K562 (cell line): ENCODE measurements at regions not wholly inside any gene's neighbourhood (a gene's known extent, or its start where the extent isn't known, plus 50 kb on each side); places are given as distances from the start of the nearest gene placed in this dataset.
"Not testable (repeated sequence)": the region's sequence is repeated elsewhere in the genome, so short reads cannot be mapped to it uniquely, and the experiment has no call there.

Source experiments
- ATAC-seq: fragments of 200-7000 bp; cut with Tn5 transposase; 3 replicates; pipeline ENCODE4 v1.9.1; 2020; ENCODE audit warnings: moderate library complexity
- BruUV-seq: library from RNA; stranded (reverse); fragments of 400-500 nt; replicated peaks from 2 replicates; lab custom pipeline; 2021; lab: Mats Ljungman, UMichigan
- CTCF ChIA-PET: fragments of 300-600 bp; formaldehyde crosslinking; extraction: SDS; loops from one replicate; lab custom pipeline; 2021; ENCODE audit warnings: low intra/inter-chr PET ratio; lab: Yijun Ruan, JAX
- POLR2A ChIA-PET: fragments of 300-600, 350-650 bp; sonication (Branson Sonifier 250); formaldehyde crosslinking; extraction: SDS; loops from one replicate; lab custom pipeline; 2021; ENCODE audit warnings: antibody characterized with exemption, inconsistent platforms; lab: Yijun Ruan, JAX
- DNase-seq, 4 experiments: peaks; one replicate each; pipeline versions ENCODE4 v3.0.0 to v3.0.0-alpha.2; 2011 to 2018; ENCODE audit warnings: low spot score in 3 of 4, mixed read lengths in 3 of 4; ENCODE audit errors: extremely low read depth in 1 of 4
- FAIRE-seq: peaks from 2 replicates; lab custom pipeline; 2011; peaks lifted over from hg19 to GRCh38; lab: Jason Lieb, UNC
- H2AFZ ChIP-seq: 2 replicates; pipeline ENCODE4 v1.6.0; 2011; ENCODE audit warnings: low read depth, low read length, control low read depth, inconsistent platforms
- H3K27ac ChIP-seq: fragments of 200-600 bp; 3 replicates; pipeline ENCODE4 v1.8.0; 2011; ENCODE audit warnings: low read depth, mild to moderate bottlenecking, control low read depth, inconsistent platforms, low read length, moderate library complexity, mixed read lengths; ENCODE audit errors: extremely low read depth
- H3K27me3 ChIP-seq, 2 experiments: fragments of 300-600 bp in 1 of 2; 2 replicates in 1 of 2; 3 replicates in 1 of 2; pipeline versions ENCODE4 v1.6.0 to v1.8.0; 2011; ENCODE audit warnings: inconsistent platforms in 2 of 2, low read length in 2 of 2, mild to moderate bottlenecking in 1 of 2, mixed read lengths in 1 of 2, moderate library complexity in 1 of 2; ENCODE audit not compliant: control insufficient read depth in 2 of 2, insufficient read depth in 2 of 2
- H3K36me3 ChIP-seq: fragments of 300-600 bp; 3 replicates; pipeline ENCODE4 v1.8.0; 2011; ENCODE audit warnings: mild to moderate bottlenecking, low read length, inconsistent platforms; ENCODE audit not compliant: control insufficient read depth, insufficient read depth
- H3K4me1 ChIP-seq, 2 experiments: fragments of 200-600 bp in 1 of 2; replicated peaks in 1 of 2; 2 replicates in 1 of 2; 3 replicates in 1 of 2; pipeline versions ENCODE4 v1.5.1 to v1.8.0; 2011; ENCODE audit warnings: inconsistent platforms in 2 of 2, low read length in 2 of 2, mild to moderate bottlenecking in 1 of 2, mixed read lengths in 1 of 2, moderate library complexity in 1 of 2; ENCODE audit not compliant: control insufficient read depth in 2 of 2, insufficient read depth in 2 of 2
- H3K4me2 ChIP-seq: 2 replicates; pipeline ENCODE4 v1.6.1; 2011; ENCODE audit warnings: low read length, control low read depth, inconsistent platforms, mixed read lengths; ENCODE audit not compliant: insufficient read depth
- H3K4me3 ChIP-seq: fragments of 200-600 bp; sonication (generic), shearing (Covaris generic); 2 replicates; pipeline ENCODE4 v1.5.1; 2016; ENCODE audit warnings: control low read depth, inconsistent platforms
- H3K79me2 ChIP-seq: fragments of 200-600 bp; 3 replicates; pipeline ENCODE4 v1.8.0; 2011; ENCODE audit warnings: low read length, inconsistent platforms; ENCODE audit not compliant: control insufficient read depth, insufficient read depth
- H3K9ac ChIP-seq, 2 experiments: 2 replicates each; pipeline versions ENCODE4 v1.6.0 to v1.6.1; 2011; ENCODE audit warnings: low read depth in 2 of 2, low read length in 2 of 2, control low read depth in 1 of 2, inconsistent platforms in 1 of 2, mild to moderate bottlenecking in 1 of 2, mixed read lengths in 1 of 2; ENCODE audit not compliant: insufficient read depth in 1 of 2
- H3K9me1 ChIP-seq: one replicate; pipeline ENCODE4 v1.6.0; 2011; ENCODE audit warnings: inconsistent platforms, mild to moderate bottlenecking, low read length, moderate library complexity; ENCODE audit not compliant: control insufficient read depth, insufficient read depth
- H3K9me3 ChIP-seq: replicated peaks from 2 replicates; pipeline ENCODE4 v1.5.1; 2011; ENCODE audit warnings: low read depth, low read length, inconsistent platforms; ENCODE audit not compliant: control insufficient read depth, insufficient read depth
- H4K20me1 ChIP-seq: replicated peaks from 2 replicates; pipeline ENCODE4 v1.6.1; 2011; ENCODE audit warnings: low read length, inconsistent platforms, mixed read lengths; ENCODE audit not compliant: control insufficient read depth, insufficient read depth
- ZNF146 ChIP-seq: IDR thresholded peaks from one replicate; pipeline ENCODE4 v1.6.1; 2018; ENCODE audit warnings: missing compliant biosample characterization; ENCODE audit not compliant: unreplicated experiment
- WGBS: fragments of 100-300 bp; shearing (Covaris generic); methylation state at CpG from one replicate; pipeline ENCODE4 v1.1.6; 2016; ENCODE audit warnings: low coverage, mixed read lengths; ENCODE audit not compliant: insufficient coverage; ENCODE audit errors: missing lambda C conversion rate; 5-methylcytosine and 5-hydroxymethylcytosine counted together
- in situ Hi-C: fragments of 300-500 bp; cut with MboI; formaldehyde crosslinking; loops from 4 replicates; pipeline ENCODE4 v1.15.0; 2018; ENCODE audit warnings: inconsistent platforms, mixed read lengths
- intact Hi-C: fragments of 100-400 bp; cut with micrococcal nuclease; formaldehyde crosslinking; loops from 2 replicates; pipeline ENCODE4 v1.14.2; 2022

DNA sequence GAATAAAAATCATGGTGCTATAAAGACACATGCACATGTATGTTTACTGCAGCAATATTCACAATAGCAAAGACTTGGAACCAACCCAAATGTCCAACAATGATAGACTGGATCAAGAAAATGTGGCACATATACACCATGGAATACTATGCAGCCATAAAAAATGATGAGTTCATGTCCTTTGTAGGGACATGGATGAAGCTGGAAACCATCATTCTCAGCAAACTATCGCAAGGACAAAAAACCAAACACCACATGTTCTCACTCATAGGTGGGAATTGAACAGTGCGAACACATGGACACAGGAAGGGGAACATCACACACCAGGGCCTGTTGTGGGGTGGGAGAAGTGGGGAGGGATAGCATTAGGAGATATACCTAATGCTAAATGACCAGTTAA, 185.9 kb downstream of the TPBG start:
- FAIRE-seq, H3K27ac ChIP-seq, intact Hi-C loops, H4K20me1 ChIP-seq, H3K9me1 ChIP-seq, POLR2A ChIA-PET, H3K36me3 ChIP-seq, H3K27me3 ChIP-seq, DNase-seq, H3K4me1 ChIP-seq, CTCF ChIA-PET, H3K9ac ChIP-seq, ATAC-seq, H3K79me2 ChIP-seq, BruUV-seq, H3K4me2 ChIP-seq, H3K4me3 ChIP-seq, H3K9me3 ChIP-seq, H2AFZ ChIP-seq, in situ Hi-C loops: not testable (repeated sequence)
- peak; percentile 34 for TF ChIP-seq ZNF146 (CRISPR knock-in tag)
- 0% methylated on average over 2 of the region's 2 CpGs for WGBS

DNA sequence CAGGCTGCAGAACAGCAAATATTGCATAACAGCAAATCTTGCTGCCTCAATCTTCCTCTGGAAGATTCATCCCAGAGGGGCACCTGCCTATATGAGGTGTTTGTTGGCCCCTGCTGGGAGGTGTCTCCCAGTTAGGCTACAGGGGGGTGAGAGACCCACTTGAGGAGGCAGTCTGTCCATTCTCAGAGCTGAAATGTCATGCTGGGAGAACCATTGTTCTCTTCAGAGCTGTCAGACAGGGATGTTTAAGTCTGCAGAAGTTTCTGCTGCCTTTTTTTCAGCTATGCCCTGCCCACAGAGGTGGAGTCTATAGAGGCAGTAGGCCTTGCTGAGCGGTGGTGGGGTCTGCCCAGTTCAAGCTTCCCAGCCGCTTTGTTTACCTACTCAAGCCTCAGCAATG, 187.7 kb downstream of the TPBG start:
- H3K9me3 ChIP-seq, H3K9me1 ChIP-seq, H3K27ac ChIP-seq, H4K20me1 ChIP-seq, H3K4me2 ChIP-seq, DNase-seq, ATAC-seq, intact Hi-C loops, POLR2A ChIA-PET, H3K4me1 ChIP-seq, H3K4me3 ChIP-seq, BruUV-seq, CTCF ChIA-PET, in situ Hi-C loops, H3K27me3 ChIP-seq, H2AFZ ChIP-seq, H3K36me3 ChIP-seq, FAIRE-seq, H3K9ac ChIP-seq, H3K79me2 ChIP-seq: not testable (repeated sequence)
- WGBS = 0% methylated on average over 2 of the region's 2 CpGs
